ENCODE measurements at regions not wholly inside any gene's neighbourhood (a gene's known extent, or its start where the extent isn't known, plus 50 kb on each side); places are given as distances from the start of the nearest gene placed in this dataset.

GRCh38 chr12:61862986-61863385 is 397.2 kb upstream of the USP15 start:
- no peak overlapping the region for H3K27ac ChIP-seq (ENCODE audit: low read length)
- H3K36me3 ChIP-seq (ENCODE audit: control insufficient read depth, insufficient read depth, low read length): no peaks in the 10 kb centered on the region
- H3K4me3 ChIP-seq (ENCODE audit: low read length): no peak overlapping the region
- no CpG with 5 or more reads among the region's 2 CpGs for WGBS (ENCODE audit: insufficient coverage, insufficient read length)
- no peaks in the 10 kb centered on the region for H3K9me3 ChIP-seq (ENCODE audit: control insufficient read depth, insufficient read depth, low read length)
- no peaks in the 10 kb centered on the region for H3K27me3 ChIP-seq (ENCODE audit: control insufficient read depth, insufficient read depth, low read length)
- no peaks in the 10 kb centered on the region for H3K4me1 ChIP-seq (ENCODE audit: control insufficient read depth, insufficient read depth, low read length)
- no peak for DNase-seq (ENCODE audit: low read depth, low spot score)

- no CpG with 5 or more reads among the region's 6 CpGs for WGBS (ENCODE audit: insufficient coverage, insufficient read length)
- Histone ChIP-seq H3K4me1 (ENCODE audit: control insufficient read depth, insufficient read depth, low read length) (no peaks in the 10 kb centered on the region), H3K9me3 (ENCODE audit: control insufficient read depth, insufficient read depth, low read length) (no peaks in the 10 kb centered on the region), H3K4me3 (ENCODE audit: low read length) (no peak overlapping the region), H3K27ac (ENCODE audit: low read length) (no peak overlapping the region), H3K36me3 (ENCODE audit: control insufficient read depth, insufficient read depth, low read length) (no peaks in the 10 kb centered on the region), H3K27me3 (ENCODE audit: control insufficient read depth, insufficient read depth, low read length) (no peaks in the 10 kb centered on the region)
- no peak for DNase-seq (ENCODE audit: low read depth, low spot score)
Measured at GRCh38 chr12:61863811-61864210, 396.4 kb upstream of the USP15 start.

GRCh38 chr12:61869796-61870195 is 390.4 kb upstream of the USP15 start:
- WGBS (ENCODE audit: insufficient coverage, insufficient read length): no CpG with 5 or more reads among the region's 2 CpGs

GRCh38 chr12:61870658-61871484 is 389.3 kb upstream of the USP15 start:
- no peaks in the 10 kb centered on the region for H3K4me1 ChIP-seq (ENCODE audit: control insufficient read depth, insufficient read depth, low read length)
- no peaks in the 10 kb centered on the region for H3K36me3 ChIP-seq (ENCODE audit: control insufficient read depth, insufficient read depth, low read length)
- no peak for DNase-seq (ENCODE audit: low read depth, low spot score)
- no peak overlapping the region for H3K27ac ChIP-seq (ENCODE audit: low read length)
- WGBS (ENCODE audit: insufficient coverage, insufficient read length): no CpG with 5 or more reads among the region's 3 CpGs
- no peaks in the 10 kb centered on the region for H3K9me3 ChIP-seq (ENCODE audit: control insufficient read depth, insufficient read depth, low read length)
- no peaks in the 10 kb centered on the region for H3K27me3 ChIP-seq (ENCODE audit: control insufficient read depth, insufficient read depth, low read length)
- no peak overlapping the region for H3K4me3 ChIP-seq (ENCODE audit: low read length)

More at GRCh38 chr12:61869796-61870195, 390.4 kb upstream of the USP15 start:
- Histone ChIP-seq H3K4me1 (ENCODE audit: control insufficient read depth, insufficient read depth, low read length) (no peaks in the 10 kb centered on the region), H3K36me3 (ENCODE audit: control insufficient read depth, insufficient read depth, low read length) (no peaks in the 10 kb centered on the region), H3K27me3 (ENCODE audit: control insufficient read depth, insufficient read depth, low read length) (no peaks in the 10 kb centered on the region), H3K27ac (ENCODE audit: low read length) (no peak overlapping the region), H3K4me3 (ENCODE audit: low read length) (no peak overlapping the region), H3K9me3 (ENCODE audit: control insufficient read depth, insufficient read depth, low read length) (no peaks in the 10 kb centered on the region)
- no peak for DNase-seq (ENCODE audit: low read depth, low spot score)

- WGBS (ENCODE audit: insufficient coverage, insufficient read length): no CpG with 5 or more reads among the region's 5 CpGs
- no peaks in the 10 kb centered on the region for H3K9me3 ChIP-seq (ENCODE audit: control insufficient read depth, insufficient read depth, low read length)
- no peak overlapping the region for H3K27ac ChIP-seq (ENCODE audit: low read length)
- no peaks in the 10 kb centered on the region for H3K36me3 ChIP-seq (ENCODE audit: control insufficient read depth, insufficient read depth, low read length)
- H3K4me3 ChIP-seq (ENCODE audit: low read length): no peak overlapping the region
- H3K4me1 ChIP-seq (ENCODE audit: control insufficient read depth, insufficient read depth, low read length): no peaks in the 10 kb centered on the region
- H3K27me3 ChIP-seq (ENCODE audit: control insufficient read depth, insufficient read depth, low read length): no peaks in the 10 kb centered on the region
- no peak for DNase-seq (ENCODE audit: low read depth, low spot score)
Measured at GRCh38 chr12:61871485-61871810, 388.8 kb upstream of the USP15 start.

- Histone ChIP-seq H3K27ac (ENCODE audit: low read length) (no peak overlapping the region), H3K4me1 (ENCODE audit: control insufficient read depth, insufficient read depth, low read length) (no peaks in the 10 kb centered on the region), H3K36me3 (ENCODE audit: control insufficient read depth, insufficient read depth, low read length) (no peaks in the 10 kb centered on the region), H3K4me3 (ENCODE audit: low read length) (no peak overlapping the region), H3K27me3 (ENCODE audit: control insufficient read depth, insufficient read depth, low read length) (no peaks in the 10 kb centered on the region), H3K9me3 (ENCODE audit: control insufficient read depth, insufficient read depth, low read length) (no peaks in the 10 kb centered on the region)
- DNase-seq (ENCODE audit: low read depth, low spot score): no peak
- WGBS (ENCODE audit: insufficient coverage, insufficient read length): no CpG with 5 or more reads among the region's 9 CpGs
Measured at GRCh38 chr12:61879229-61879628, 381.0 kb upstream of the USP15 start.

GRCh38 chr12:61880186-61880585 is 380.0 kb upstream of the USP15 start:
- Histone ChIP-seq H3K4me1 (ENCODE audit: control insufficient read depth, insufficient read depth, low read length) (no peaks in the 10 kb centered on the region), H3K27ac (ENCODE audit: low read length) (no peak overlapping the region), H3K4me3 (ENCODE audit: low read length) (no peak overlapping the region), H3K27me3 (ENCODE audit: control insufficient read depth, insufficient read depth, low read length) (no peaks in the 10 kb centered on the region), H3K36me3 (ENCODE audit: control insufficient read depth, insufficient read depth, low read length) (no peaks in the 10 kb centered on the region), H3K9me3 (ENCODE audit: control insufficient read depth, insufficient read depth, low read length) (no peaks in the 10 kb centered on the region)
- no peak for DNase-seq (ENCODE audit: low read depth, low spot score)
- no CpG with 5 or more reads among the region's 7 CpGs for WGBS (ENCODE audit: insufficient coverage, insufficient read length)

- no CpG with 5 or more reads among the region's 1 CpG for WGBS (ENCODE audit: insufficient coverage, insufficient read length)
- H3K4me3 ChIP-seq (ENCODE audit: low read length): no peak overlapping the region
- no peaks in the 10 kb centered on the region for H3K4me1 ChIP-seq (ENCODE audit: control insufficient read depth, insufficient read depth, low read length)
- H3K27me3 ChIP-seq (ENCODE audit: control insufficient read depth, insufficient read depth, low read length): no peaks in the 10 kb centered on the region
- H3K36me3 ChIP-seq (ENCODE audit: control insufficient read depth, insufficient read depth, low read length): no peaks in the 10 kb centered on the region
- H3K9me3 ChIP-seq (ENCODE audit: control insufficient read depth, insufficient read depth, low read length): no peaks in the 10 kb centered on the region
- no peak for DNase-seq (ENCODE audit: low read depth, low spot score)
- H3K27ac ChIP-seq (ENCODE audit: low read length): no peak overlapping the region
Measured at GRCh38 chr12:61891632-61892031, 368.6 kb upstream of the USP15 start.

- no peak overlapping the region for H3K27ac ChIP-seq (ENCODE audit: low read length)
- DNase-seq (ENCODE audit: low read depth, low spot score): no peak
- H3K4me1 ChIP-seq (ENCODE audit: control insufficient read depth, insufficient read depth, low read length): no peaks in the 10 kb centered on the region
- whole genome bisulfite sequencing (ENCODE audit: insufficient coverage, insufficient read length): no CpG with 5 or more reads among the region's 1 CpG
- H3K27me3 ChIP-seq (ENCODE audit: control insufficient read depth, insufficient read depth, low read length): no peaks in the 10 kb centered on the region
- H3K36me3 ChIP-seq (ENCODE audit: control insufficient read depth, insufficient read depth, low read length): no peaks in the 10 kb centered on the region
- no peaks in the 10 kb centered on the region for H3K9me3 ChIP-seq (ENCODE audit: control insufficient read depth, insufficient read depth, low read length)
- H3K4me3 ChIP-seq (ENCODE audit: low read length): no peak overlapping the region
Measured at GRCh38 chr12:61894168-61894567, 366.0 kb upstream of the USP15 start.

GRCh38 chr12:61896436-61896835 is 363.8 kb upstream of the USP15 start:
- no peaks in the 10 kb centered on the region for H3K36me3 ChIP-seq (ENCODE audit: control insufficient read depth, insufficient read depth, low read length)
- H3K4me1 ChIP-seq (ENCODE audit: control insufficient read depth, insufficient read depth, low read length): no peaks in the 10 kb centered on the region
- no peaks in the 10 kb centered on the region for H3K9me3 ChIP-seq (ENCODE audit: control insufficient read depth, insufficient read depth, low read length)
- H3K4me3 ChIP-seq (ENCODE audit: low read length): no peak overlapping the region
- DNase-seq (ENCODE audit: low read depth, low spot score): no peak
- no peaks in the 10 kb centered on the region for H3K27me3 ChIP-seq (ENCODE audit: control insufficient read depth, insufficient read depth, low read length)
- H3K27ac ChIP-seq (ENCODE audit: low read length): no peak overlapping the region

- no peaks in the 10 kb centered on the region for H3K36me3 ChIP-seq (ENCODE audit: control insufficient read depth, insufficient read depth, low read length)
- no peaks in the 10 kb centered on the region for H3K4me1 ChIP-seq (ENCODE audit: control insufficient read depth, insufficient read depth, low read length)
- H3K4me3 ChIP-seq (ENCODE audit: low read length): no peak overlapping the region
- no CpG with 5 or more reads among the region's 1 CpG for WGBS (ENCODE audit: insufficient coverage, insufficient read length)
- no peaks in the 10 kb centered on the region for H3K9me3 ChIP-seq (ENCODE audit: control insufficient read depth, insufficient read depth, low read length)
- H3K27me3 ChIP-seq (ENCODE audit: control insufficient read depth, insufficient read depth, low read length): no peaks in the 10 kb centered on the region
- DNase-seq (ENCODE audit: low read depth, low spot score): no peak
- H3K27ac ChIP-seq (ENCODE audit: low read length): no peak overlapping the region
Measured at GRCh38 chr12:61902403-61902802, 357.8 kb upstream of the USP15 start.
